Trophoblast cell (in vitro differentiated cells and primary cell): ENCODE measurements at regions not wholly inside any gene's neighbourhood (a gene's known extent, or its start where the extent isn't known, plus 50 kb on each side); places are given as distances from the start of the nearest gene placed in this dataset.
"Not testable (repeated sequence)": the region's sequence is repeated elsewhere in the genome, so short reads cannot be mapped to it uniquely, and the experiment has no call there.

Experiments used
- DNase-seq, 2 donors: peaks; one replicate each; pipeline ENCODE4 v3.0.0-alpha.2; 2016
- H2AFZ ChIP-seq: 2 replicates; pipeline ENCODE4 v1.6.1; 2013; ENCODE audit warnings: low read length, moderate library complexity, mild to moderate bottlenecking; ENCODE audit not compliant: insufficient read depth, poor library complexity
- H2AK5ac ChIP-seq: 2 replicates; pipeline ENCODE4 v1.6.1; 2013; ENCODE audit warnings: mild to moderate bottlenecking, low read length
- H2BK120ac ChIP-seq: 2 replicates; pipeline ENCODE4 v1.6.1; 2013; ENCODE audit warnings: low read length, mild to moderate bottlenecking, moderate library complexity; ENCODE audit not compliant: insufficient read depth, poor library complexity
- H2BK12ac ChIP-seq: 2 replicates; pipeline ENCODE4 v1.6.1; 2013; ENCODE audit warnings: mild to moderate bottlenecking, low read length, moderate library complexity
- H2BK5ac ChIP-seq: 2 replicates; pipeline ENCODE4 v1.6.1; 2013; ENCODE audit warnings: low read length, low read depth, moderate library complexity, mild to moderate bottlenecking; ENCODE audit not compliant: poor library complexity
- H3K14ac ChIP-seq: 2 replicates; pipeline ENCODE4 v1.6.1; 2013; ENCODE audit warnings: mild to moderate bottlenecking, low read length
- H3K18ac ChIP-seq: 2 replicates; pipeline ENCODE4 v1.6.1; 2013; ENCODE audit warnings: mild to moderate bottlenecking, low read length
- H3K23ac ChIP-seq: 2 replicates; pipeline ENCODE4 v1.6.1; 2013; ENCODE audit warnings: low read length
- H3K27ac ChIP-seq: 2 replicates; pipeline ENCODE4 v1.5.1; 2013; ENCODE audit warnings: low read depth, mild to moderate bottlenecking, inconsistent platforms, low read length, moderate library complexity
- H3K27me3 ChIP-seq: 2 replicates; pipeline ENCODE4 v1.6.1; 2013; ENCODE audit warnings: inconsistent platforms, mild to moderate bottlenecking, low read length, moderate library complexity; ENCODE audit not compliant: insufficient read depth
- H3K36me3 ChIP-seq, 2 experiments: 1 replicate in 1 of 2; 2 replicates in 1 of 2; pipeline ENCODE4 v1.6.1; 2013; ENCODE audit warnings: low read length in 2 of 2, mild to moderate bottlenecking in 2 of 2, moderate library complexity in 1 of 2; ENCODE audit not compliant: insufficient read depth in 2 of 2, control insufficient read depth in 1 of 2
- H3K4ac ChIP-seq: 2 replicates; pipeline ENCODE4 v1.6.1; 2013; ENCODE audit warnings: low read depth, mild to moderate bottlenecking, low read length, moderate library complexity
- H3K4me1 ChIP-seq, 2 experiments: 1 replicate in 1 of 2; 2 replicates in 1 of 2; pipeline ENCODE4 v1.6.1; 2013; ENCODE audit warnings: low read length in 2 of 2, mild to moderate bottlenecking in 2 of 2, moderate library complexity in 1 of 2; ENCODE audit not compliant: insufficient read depth in 2 of 2, control insufficient read depth in 1 of 2
- H3K4me2 ChIP-seq: 2 replicates; pipeline ENCODE4 v1.6.1; 2013; ENCODE audit warnings: inconsistent platforms, mild to moderate bottlenecking, low read length, moderate library complexity
- H3K4me3 ChIP-seq: 2 replicates; pipeline ENCODE4 v1.5.1; 2013; ENCODE audit warnings: mild to moderate bottlenecking, low read depth, low read length, inconsistent platforms
- H3K79me1 ChIP-seq: one replicate; pipeline ENCODE4 v1.6.1; 2013; ENCODE audit warnings: low read length
- H3K79me2 ChIP-seq: 2 replicates; pipeline ENCODE4 v1.6.1; 2013; ENCODE audit warnings: low read length, mild to moderate bottlenecking; ENCODE audit not compliant: control insufficient read depth, insufficient read depth, poor library complexity
- H3K9ac ChIP-seq: 2 replicates; pipeline ENCODE4 v1.6.1; 2013; ENCODE audit warnings: mild to moderate bottlenecking, low read length
- H3K9me3 ChIP-seq: 2 replicates; pipeline ENCODE4 v1.6.1; 2013; ENCODE audit warnings: low read depth, mild to moderate bottlenecking, control low read depth, inconsistent platforms, low read length; ENCODE audit not compliant: insufficient read depth
- H4K12ac ChIP-seq: 2 replicates; pipeline ENCODE4 v1.6.1; 2013; ENCODE audit warnings: low read depth, mild to moderate bottlenecking, low read length, moderate library complexity
- H4K8ac ChIP-seq: 2 replicates; pipeline ENCODE4 v1.6.1; 2013; ENCODE audit warnings: low read depth, mild to moderate bottlenecking, low read length, moderate library complexity
- H4K91ac ChIP-seq: one replicate; pipeline ENCODE4 v1.6.1; 2013; ENCODE audit warnings: low read depth, mild to moderate bottlenecking, low read length, moderate library complexity
- WGBS: extraction: QIAGEN DNeasy Blood & Tissue Kit; methylation state at CpG from one replicate; pipeline ENCODE4 v1.1.7; 2013; ENCODE audit warnings: missing lambda C conversion rate; ENCODE audit not compliant: insufficient read length, insufficient coverage; ENCODE audit errors: extremely low coverage; 5-methylcytosine and 5-hydroxymethylcytosine counted together

DNA sequence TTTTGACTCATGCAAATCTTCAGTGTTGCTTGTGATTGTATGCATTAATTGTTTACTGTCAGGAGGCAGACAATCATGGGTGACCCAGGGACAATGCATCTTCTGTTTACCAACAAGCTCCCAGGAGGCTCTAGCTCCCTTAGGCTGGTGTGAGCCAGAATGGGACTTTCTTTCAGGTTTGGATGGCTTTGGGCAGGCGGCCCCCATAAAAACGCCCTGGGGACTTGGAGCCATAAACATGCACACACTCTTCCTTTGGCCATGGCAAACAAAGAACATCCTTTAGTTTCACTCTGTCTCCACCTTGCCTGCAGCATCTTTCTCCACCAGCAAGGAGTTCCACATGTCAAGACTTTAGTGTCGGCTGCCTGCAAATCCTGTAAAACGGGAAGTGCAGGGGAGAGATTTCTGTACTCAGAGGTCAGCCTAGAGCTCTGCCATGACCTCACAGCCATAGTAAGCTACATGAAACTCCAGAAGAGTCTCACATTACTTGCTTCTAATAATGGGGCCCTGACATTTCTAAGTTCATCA lies 127.6 kb downstream of the MAP3K7 start:
- Histone ChIP-seq H4K12ac (no peak overlapping the region), H3K4me2 (no peak overlapping the region), H2BK120ac (no peak overlapping the region), H2AFZ (no peak overlapping the region), H3K36me3 (no peaks in the 10 kb centered on the region), H3K4me1 (peaks cover 5 to 17% of the 10 kb centered on the region in 2 experiments), H3K4ac (no peak overlapping the region), H3K27ac (peak overlapping the region; percentile 61), H3K14ac (no peak overlapping the region), H3K18ac (no peak overlapping the region), H2AK5ac (no peak overlapping the region), H3K27me3 (no peaks in the 10 kb centered on the region), H3K23ac (no peak overlapping the region), H3K9ac (no peak overlapping the region), H3K79me1 (peaks cover 6% of the 10 kb centered on the region), H2BK12ac (no peak overlapping the region), H4K91ac (no peak overlapping the region), H4K8ac (no peak overlapping the region), H3K79me2 (peaks cover 2% of the 10 kb centered on the region), H2BK5ac (no peak overlapping the region), H3K9me3 (no peaks in the 10 kb centered on the region), H3K4me3 (no peak overlapping the region)
- no CpG with 5 or more reads among the region's 4 CpGs for WGBS
- peak; percentile 75 to 81 for DNase-seq

DNA sequence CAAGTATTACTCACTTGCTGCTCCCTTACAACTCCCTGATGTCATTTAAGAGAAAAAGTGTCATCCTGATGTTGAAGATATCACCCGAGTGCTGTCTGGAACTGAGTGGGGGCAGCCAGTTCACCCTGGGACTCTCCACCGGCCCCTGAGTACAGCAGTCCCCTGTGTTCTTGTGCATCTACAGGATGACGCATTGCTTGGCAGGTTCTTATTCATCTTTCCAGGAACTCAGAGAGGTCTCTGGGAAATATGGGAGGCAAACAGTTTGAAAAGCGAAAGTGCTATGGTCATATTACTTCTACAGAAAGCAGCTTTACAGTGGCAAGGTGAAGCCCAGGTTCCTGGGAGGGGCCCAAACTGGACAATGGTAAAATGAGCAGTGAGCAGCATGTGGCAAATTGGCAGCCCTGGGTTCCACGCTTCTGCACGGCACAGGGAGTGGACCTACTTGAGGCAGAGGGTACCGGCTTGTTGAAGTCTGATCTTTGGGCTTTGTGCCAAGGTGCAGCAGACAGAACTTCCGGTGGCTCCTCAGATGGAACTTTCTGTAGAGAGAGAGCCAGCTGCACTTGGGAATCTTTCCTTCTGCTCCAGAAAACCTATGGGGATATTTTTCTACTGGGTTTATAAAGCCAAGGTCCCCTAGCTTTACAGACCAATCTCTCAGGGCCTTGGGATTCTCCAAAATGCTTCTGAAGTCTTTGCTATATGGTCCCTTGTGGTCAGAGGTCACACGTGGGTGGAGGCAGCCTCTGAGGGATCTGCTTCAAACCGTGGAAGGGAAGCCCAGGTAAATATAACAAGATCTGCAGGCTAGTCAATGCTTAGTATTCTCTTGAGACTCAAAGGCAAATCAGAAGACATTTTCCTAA lies 128.3 kb downstream of the MAP3K7 start:
- Histone ChIP-seq H3K4ac (peak overlapping the region; percentile 52), H3K23ac (peak overlapping the region; percentile 27), H3K9me3 (no peaks in the 10 kb centered on the region), H3K14ac (peak overlapping the region; percentile 80), H2AK5ac (peak overlapping the region; percentile 98), H3K79me2 (peaks cover 2% of the 10 kb centered on the region), H2AFZ (peak overlapping the region; percentile 57), H3K36me3 (no peaks in the 10 kb centered on the region), H2BK5ac (peak overlapping the region; percentile 49), H4K12ac (no peak overlapping the region), H3K27me3 (no peaks in the 10 kb centered on the region), H3K9ac (no peak overlapping the region), H3K4me2 (no peak overlapping the region), H3K27ac (peak overlapping the region; percentile 61), H3K18ac (peak overlapping the region; percentile 76), H3K4me3 (no peak overlapping the region), H2BK12ac (peak overlapping the region; percentile 94), H3K79me1 (peaks cover 6% of the 10 kb centered on the region), H2BK120ac (peak overlapping the region; percentile 93), H3K4me1 (peaks cover 5 to 17% of the 10 kb centered on the region in 2 experiments), H4K91ac (peak overlapping the region; percentile 80), H4K8ac (peak overlapping the region; percentile 69)
- DNase-seq, result peak; percentile 23 to 76
- WGBS, result no CpG with 5 or more reads among the region's 10 CpGs

DNA sequence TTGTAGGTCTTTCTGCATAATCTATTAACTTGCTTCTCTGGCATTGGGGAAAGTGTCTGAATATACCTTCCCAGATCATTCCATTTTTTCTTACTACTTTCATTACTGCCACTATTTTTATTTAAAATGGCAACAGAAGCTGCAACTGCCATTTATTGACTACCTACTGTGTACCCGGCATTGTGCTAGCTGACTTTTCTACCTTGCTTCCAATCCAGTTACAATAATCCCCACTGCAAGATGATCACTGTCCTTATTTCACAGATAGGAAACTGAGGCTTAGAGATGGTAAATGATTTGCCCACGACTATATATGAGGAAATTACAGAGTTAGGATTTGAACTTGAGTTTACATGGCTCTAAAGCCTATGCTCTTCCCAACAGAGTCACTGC lies 129.0 kb downstream of the MAP3K7 start:
- Histone ChIP-seq H3K36me3 (no peaks in the 10 kb centered on the region), H3K79me1 (peaks cover 6% of the 10 kb centered on the region), H3K23ac (no peak overlapping the region), H3K9me3 (no peaks in the 10 kb centered on the region), H3K18ac (no peak overlapping the region), H4K91ac (no peak overlapping the region), H4K12ac (no peak overlapping the region), H3K27me3 (no peaks in the 10 kb centered on the region), H3K9ac (no peak overlapping the region), H2BK5ac (no peak overlapping the region), H3K79me2 (peaks cover 2% of the 10 kb centered on the region), H2AK5ac (no peak overlapping the region), H2BK12ac (no peak overlapping the region), H3K27ac (no peak overlapping the region), H3K4me3 (no peak overlapping the region), H3K4me2 (no peak overlapping the region), H3K4ac (no peak overlapping the region), H2BK120ac (no peak overlapping the region), H4K8ac (no peak overlapping the region), H2AFZ (no peak overlapping the region), H3K14ac (no peak overlapping the region), H3K4me1 (peaks cover 5 to 17% of the 10 kb centered on the region in 2 experiments)
- DNase-seq, result no peak
- no CpG with 5 or more reads among the region's 2 CpGs for WGBS

DNA sequence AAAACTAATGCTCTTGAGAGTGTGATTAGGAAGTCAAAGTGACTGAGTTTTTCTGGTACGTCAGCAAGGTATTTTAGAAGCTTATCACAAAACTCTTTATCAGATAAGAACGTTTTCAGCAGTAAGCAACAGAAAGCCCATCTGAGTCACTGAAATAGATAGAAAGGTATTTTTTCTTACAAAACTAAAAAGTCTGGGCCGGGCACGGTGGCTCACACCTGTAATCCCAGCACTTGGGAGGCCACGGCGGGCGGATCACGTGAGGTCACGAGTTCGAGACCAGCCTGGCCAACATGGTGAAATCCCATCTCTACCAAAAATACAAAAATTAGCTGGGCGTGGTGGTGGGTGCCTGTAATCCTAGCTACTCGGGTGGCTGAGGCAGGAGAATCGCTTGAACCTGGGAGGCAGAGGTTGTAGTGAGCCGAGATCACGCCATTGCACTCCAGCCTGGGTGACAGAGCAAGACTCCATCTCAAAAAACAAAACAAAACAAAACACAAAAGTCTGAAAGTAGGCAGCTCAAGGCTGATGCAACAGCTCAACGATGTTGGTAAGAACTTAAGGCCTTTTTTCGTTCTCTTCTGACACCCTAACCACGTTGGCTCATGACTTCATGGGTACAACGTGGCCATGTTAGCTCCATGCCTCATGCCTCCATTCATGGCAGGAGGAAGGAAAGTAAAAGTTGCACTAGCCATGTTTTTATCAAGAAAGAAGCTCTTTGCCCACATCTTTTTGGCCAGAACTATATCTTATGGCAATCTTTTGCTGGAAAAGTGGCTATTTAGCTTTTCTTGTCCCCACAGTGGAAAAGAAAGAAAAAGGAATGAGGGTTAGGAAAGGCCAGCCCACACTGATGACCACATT lies 129.6 kb downstream of the MAP3K7 start:
- not testable (repeated sequence) for H3K9me3 ChIP-seq, H3K27me3 ChIP-seq, H3K9ac ChIP-seq, H3K4me3 ChIP-seq, H4K12ac ChIP-seq, H4K8ac ChIP-seq, H3K23ac ChIP-seq, H2AFZ ChIP-seq, H3K79me2 ChIP-seq, H3K79me1 ChIP-seq, H2BK5ac ChIP-seq, H3K4me2 ChIP-seq, H3K27ac ChIP-seq, H2BK120ac ChIP-seq, H3K4ac ChIP-seq, H3K36me3 ChIP-seq, H3K14ac ChIP-seq, H3K18ac ChIP-seq
- WGBS, result no CpG with 5 or more reads among the region's 19 CpGs
- peak; percentile 73 to 90 for DNase-seq
- H2AK5ac ChIP-seq, result peak overlapping the region; percentile 72
- H4K91ac ChIP-seq, result peak overlapping the region; percentile 68
- peak overlapping the region; percentile 91 for H2BK12ac ChIP-seq
- H3K4me1 ChIP-seq, result peaks cover 5 to 17% of the 10 kb centered on the region in 2 experiments
